HG02571 (cell line): ENCODE measurements at regions not wholly inside any gene's neighbourhood (a gene's known extent, or its start where the extent isn't known, plus 50 kb on each side); places are given as distances from the start of the nearest gene placed in this dataset.
"Not testable (repeated sequence)": the region's sequence is repeated elsewhere in the genome, so short reads cannot be mapped to it uniquely, and the experiment has no call there.

Experiments used
- ATAC-seq: cut with Tn5 transposase; IDR thresholded peaks from one replicate; pipeline ENCODE4 v1.9.1; 2021; ENCODE audit warnings: mild to moderate bottlenecking, moderate library complexity; ENCODE audit not compliant: unreplicated experiment

DNA sequence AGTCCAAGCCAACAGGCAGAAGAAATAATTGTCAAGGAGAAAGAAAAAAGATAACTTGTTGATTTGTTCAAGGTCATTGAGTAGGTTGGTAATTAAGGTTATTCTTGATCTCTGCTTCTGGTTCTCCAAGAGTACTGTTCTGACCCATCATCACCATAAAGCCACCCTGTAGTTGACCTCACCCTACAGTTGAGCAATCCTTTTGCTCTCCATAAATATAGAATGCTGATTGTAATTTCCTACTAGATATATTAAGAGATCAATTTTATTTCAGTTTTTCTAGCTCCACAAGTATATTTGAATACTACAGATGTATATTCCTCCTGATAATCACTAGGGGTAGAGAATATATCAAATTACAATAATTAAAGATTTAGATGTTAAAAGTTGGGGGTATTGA lies 350.5 kb upstream of the PDE3A start:
- no peak for ATAC-seq

DNA sequence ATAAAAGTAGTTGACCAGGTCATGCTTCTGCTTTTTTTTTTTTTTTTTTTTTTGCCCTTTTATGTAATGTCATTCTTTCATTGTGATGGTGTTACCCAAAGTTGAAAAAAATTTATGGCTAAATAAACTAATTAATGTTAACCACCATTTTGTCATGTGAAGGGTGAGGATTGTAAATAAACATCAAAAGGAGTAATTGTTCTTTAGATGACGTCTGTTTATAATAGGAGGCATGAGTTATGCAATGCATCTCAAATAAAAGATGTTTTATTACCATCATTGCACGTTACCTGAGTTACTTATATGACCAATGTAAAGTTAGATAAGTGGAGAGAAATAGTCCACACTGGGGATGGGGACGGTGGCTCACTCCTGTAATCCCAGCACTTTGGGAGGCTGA lies 349.9 kb upstream of the PDE3A start:
- no peak for ATAC-seq

DNA sequence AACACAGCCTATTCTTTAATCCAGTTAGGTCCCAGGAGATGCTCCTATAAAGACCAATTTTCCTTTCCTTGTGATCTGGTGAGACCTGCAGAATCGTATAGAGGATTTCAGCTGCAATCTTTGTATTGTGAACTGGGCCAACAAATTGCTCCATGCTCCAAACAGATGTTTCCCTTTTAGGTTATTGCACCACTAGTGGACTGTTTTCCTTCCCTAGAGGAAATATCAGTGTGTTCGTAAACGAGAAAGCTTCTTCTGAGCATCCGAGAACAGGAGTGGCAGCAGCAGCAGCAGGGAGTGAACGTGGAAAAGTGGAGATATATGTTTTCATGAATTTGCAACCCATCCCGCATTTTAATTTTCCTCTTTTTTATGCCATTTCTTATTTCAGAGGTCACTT lies 344.1 kb upstream of the PDE3A start:
- ATAC-seq, result no peak

DNA sequence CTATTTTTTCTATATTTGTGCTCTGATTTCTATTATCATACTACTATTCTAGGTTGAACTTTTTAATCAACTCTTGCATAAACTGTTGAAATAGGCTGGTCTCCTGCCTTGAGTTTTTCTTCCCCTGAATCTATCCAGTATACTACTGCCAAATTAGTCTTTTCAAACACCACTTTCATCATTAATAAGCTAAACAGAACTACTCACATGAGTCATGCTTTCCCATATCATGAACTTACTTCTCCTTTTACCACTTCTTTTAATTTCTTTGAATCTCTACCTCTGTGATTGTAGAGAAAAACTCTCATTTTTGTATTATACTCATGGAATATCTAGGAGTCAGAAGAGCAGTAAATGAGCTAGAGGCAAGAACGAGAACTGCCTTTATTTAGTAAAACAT lies 340.3 kb upstream of the PDE3A start:
- ATAC-seq, result no peak

DNA sequence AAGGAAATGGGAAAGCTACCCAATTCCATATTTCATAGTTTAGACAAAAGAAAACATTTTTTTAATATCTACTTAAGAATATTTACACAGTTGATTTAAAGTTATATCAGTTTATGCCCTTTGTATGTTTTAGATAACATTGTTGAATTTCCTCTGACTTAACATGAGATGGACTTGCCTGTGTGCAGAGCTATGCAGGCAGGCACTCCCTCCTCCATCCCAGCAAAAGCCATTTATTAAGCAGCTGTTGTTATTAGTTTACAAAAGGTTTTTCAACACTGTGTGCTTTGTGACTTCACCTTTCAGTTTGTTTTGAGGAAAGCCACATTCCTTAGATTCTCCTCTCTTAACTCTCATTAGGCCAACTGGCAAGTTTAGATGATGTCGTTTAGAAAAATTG lies 337.5 kb upstream of the PDE3A start:
- ATAC-seq, result no peak

DNA sequence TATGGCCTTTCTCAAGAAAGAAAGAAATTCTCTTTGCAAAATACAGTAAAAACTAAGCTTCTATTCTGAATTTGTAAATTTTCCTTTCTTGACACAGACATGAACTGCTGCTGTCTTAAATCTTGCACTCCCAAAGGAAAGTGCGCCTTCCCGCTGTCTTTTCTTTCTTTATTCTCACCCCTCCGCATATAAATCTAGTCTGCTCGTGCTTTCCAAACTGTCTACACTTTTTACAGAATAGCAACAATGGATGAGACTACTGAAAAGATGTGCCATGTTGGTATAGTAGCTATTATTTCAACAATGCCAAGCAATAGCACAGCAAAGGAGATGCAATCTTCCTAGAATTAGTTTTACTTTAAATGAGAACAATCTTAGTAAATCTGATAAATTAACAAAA lies 328.8 kb upstream of the PDE3A start:
- ATAC-seq, result no peak

DNA sequence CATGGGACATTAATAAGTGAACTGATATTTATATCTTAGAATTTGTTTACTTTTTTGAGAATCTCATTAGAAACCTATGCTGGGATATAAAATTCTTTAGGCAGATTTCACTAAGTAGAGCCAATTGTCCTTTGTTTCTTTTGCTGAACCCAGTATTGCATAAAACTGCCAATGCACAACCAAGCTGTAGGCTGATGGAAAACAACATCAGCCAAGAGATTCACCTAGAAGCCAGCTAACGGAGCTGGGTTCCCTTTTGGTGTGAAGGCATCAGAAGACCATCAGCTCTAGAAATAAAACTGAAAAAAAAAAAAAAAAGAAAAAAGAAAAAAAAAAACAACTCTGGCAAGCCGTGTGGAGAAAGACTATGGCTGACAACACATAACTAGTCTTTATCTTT lies 328.2 kb upstream of the PDE3A start:
- ATAC-seq, result no peak

DNA sequence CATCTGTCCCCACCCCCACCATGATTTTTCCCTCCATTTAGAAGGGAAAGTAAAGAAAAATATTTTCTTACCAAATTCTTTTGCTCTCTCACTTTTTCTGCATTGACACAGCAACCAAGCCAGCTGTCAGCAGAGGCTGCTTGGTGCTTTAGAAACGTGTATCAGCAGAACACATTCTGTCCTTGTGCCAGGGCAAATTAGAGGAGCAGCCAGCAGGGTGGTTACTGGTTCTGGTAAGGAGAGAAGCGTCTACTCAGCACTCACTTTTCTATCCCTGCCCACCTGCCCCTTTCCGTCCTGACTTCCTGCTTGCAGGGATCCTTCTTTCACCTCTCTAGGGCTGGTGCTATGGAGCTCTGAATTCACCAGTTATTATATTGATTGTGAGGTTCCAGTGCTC lies 327.5 kb upstream of the PDE3A start:
- no peak for ATAC-seq

DNA sequence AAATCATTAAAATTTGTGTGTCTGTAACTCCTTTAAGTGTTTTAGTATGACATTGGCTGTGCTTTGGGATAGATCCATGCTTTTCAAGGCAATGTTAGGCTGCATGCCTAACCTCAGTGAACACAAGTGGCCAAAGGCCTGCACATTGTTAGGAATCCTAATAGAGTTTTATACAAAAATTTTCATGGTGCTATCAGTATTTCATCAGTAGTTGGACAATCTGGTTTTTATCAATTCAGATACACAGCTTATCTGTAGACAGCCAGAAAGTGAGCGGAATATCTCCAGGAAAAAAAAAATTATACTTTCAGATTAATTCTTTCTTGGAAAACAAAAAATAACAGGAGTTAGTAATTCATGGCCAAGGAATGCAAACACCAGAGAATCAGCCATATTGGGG lies 324.0 kb upstream of the PDE3A start:
- no peak for ATAC-seq

DNA sequence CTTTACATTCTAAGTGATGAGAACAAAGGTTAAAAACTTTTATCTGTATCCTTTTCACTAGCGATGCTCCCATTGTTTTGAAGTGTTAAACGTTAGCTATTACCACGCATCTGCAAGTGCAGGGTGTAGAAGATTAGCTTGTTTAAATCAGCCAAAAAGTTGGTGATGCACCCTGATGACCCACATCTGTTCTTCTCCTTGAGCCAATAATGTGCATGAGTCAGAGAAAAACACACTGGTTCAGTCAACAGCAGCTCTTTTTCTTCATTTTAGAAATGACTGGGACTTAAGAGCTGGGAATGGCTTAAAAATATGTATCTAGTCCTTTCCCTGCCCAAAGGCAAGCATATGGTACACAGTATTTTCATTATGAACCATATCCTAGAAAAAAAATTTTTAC lies 323.5 kb upstream of the PDE3A start:
- ATAC-seq, result no peak

DNA sequence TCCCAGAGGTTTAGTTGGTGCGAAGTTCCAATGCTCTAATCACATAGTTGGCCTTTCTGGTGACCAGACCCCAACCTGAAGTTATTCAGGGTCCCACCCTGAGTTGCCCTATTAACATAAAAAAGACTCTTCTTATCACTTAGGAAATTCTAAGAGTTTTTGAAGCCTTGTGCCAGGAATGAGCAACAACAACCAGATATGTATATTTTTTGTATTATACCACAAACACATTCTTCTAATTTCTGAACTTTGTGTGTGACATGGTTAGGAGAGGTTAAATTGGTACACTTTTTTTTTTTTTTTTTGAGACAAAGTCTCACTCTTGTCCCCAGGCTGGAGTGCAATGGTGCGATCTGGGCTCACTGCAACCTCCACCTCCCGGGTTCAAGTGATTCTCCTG lies 320.4 kb upstream of the PDE3A start:
- no peak for ATAC-seq

DNA sequence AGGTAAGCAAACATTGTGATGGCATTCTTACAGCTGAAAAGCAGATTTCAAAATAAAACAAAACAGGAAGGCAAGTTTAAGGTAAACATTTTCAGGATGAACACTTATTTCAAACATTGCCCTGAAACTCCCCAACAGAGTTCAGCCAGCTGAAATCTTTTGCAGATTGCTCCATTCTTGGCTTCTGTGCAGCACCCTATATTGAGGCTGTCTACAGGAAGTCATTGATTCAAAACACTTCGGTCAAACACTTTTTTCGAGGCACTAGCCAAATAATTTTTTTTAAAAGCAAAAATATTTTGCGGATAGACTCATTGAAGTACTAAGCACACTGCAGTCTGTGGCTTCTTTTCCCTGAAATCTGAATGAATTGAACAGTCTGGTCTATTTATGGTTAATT lies 318.1 kb upstream of the PDE3A start:
- no peak for ATAC-seq

DNA sequence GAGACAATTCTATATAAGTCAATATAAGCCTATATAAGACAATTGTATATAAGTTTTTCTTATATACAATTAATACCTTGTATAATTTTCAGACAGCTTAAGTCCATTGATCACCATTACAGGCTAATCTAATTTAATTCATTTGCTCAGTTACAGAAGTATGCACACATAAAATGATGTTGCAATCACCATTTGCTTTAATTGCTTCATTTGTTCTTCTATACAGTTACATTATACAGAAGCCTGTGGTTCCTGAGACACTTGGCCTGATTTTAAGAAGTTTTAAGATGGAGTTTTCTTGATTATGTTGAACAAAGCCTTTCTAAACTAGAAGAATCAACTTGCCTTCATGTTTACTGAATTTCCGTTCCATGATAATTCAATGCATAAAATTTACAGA lies 314.6 kb upstream of the PDE3A start:
- ATAC-seq, result no peak

DNA sequence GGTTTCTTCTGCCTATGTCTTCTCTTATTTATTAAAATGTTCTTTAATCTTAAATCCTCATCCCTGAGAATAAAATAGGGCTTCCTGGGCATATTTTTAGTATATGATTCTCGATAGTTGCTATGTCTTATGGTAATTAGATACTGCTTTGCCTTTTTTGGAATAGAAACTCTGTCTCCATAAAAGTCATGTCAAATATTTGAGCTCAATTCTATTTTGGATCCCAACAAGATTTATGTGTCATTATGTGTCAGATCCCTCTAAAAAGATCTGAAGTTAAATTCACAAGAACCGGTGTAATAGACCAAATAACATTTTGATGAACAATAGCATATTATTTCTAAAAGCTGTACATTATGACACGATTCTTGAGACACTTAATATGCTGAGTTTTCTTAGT lies 312.5 kb upstream of the PDE3A start:
- no peak for ATAC-seq

DNA sequence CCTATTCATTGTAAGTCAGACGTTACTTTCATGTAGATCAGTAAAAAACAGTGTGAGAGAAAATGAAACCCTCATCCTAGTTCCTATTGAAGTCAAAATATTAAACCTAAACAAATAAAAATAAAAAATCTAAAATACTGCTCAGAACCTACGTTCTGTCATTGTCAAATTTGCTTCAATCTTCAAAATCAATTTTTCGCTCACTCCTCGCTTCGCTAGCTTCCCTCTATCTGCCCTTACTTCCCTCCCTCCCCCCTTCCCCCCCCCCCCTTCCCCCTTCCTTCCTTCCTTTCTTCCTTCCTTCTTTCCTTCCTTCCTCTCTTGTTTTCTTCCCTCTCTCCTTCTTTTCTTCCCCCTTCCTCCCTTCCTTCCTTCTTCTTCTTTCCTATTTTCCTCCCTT lies 310.9 kb upstream of the PDE3A start:
- ATAC-seq, result no peak

DNA sequence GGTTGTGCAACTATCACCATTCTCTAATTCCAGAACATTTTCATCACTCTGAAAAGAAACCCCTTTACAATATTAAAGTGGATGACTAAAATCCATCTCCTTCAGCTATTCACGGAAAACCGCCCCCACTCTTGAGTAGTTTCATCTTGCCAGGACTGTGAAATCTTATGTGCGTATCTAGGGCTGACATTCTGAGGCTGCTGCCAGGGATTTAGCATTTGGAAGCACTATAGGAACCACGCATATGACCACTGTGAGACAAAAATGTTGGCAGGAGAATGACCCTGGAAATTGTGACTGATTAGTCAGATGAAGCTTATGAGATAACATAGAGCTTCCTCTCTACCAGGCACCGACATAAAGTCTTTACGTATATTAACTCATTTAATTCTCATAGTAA lies 305.2 kb upstream of the PDE3A start:
- no peak for ATAC-seq

DNA sequence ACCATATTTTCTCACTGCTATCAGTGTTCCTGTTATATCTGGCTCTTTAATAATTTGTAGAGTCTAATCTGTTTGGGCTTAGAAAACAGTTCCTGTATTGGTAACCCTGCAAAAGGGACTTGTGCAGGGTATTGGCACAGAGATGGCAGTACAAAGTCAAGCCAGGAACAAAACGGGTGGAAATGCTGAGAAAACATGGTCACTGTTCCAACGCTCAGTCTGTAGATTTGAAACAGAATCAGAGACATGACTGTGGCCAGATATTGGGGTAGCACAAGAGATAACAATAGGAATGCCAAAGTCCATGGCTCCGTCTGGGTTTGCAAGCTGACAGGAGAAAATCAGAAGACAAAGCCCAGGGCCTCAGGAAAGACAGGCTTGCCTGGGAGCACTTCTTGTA lies 290.7 kb upstream of the PDE3A start:
- no peak for ATAC-seq

DNA sequence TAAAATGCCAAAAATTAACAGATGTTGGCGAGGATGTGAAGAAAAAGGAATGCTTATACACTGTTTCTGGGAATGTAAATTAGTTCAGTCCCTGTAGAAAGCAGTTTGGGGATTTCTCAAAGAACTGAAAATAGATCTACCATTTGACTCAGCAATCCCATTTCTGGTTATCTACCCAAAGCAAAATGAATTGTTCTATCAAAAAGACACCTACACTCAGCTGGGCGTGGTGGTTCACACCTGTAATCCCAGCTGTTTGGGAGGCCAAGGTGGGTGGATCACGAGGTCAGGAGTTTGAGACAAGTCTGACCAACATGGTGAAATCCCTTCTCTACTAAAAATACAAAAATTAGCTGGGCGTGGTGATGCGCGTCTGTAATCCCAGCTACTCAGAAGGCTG lies 279.3 kb upstream of the PDE3A start:
- ATAC-seq, result no peak

DNA sequence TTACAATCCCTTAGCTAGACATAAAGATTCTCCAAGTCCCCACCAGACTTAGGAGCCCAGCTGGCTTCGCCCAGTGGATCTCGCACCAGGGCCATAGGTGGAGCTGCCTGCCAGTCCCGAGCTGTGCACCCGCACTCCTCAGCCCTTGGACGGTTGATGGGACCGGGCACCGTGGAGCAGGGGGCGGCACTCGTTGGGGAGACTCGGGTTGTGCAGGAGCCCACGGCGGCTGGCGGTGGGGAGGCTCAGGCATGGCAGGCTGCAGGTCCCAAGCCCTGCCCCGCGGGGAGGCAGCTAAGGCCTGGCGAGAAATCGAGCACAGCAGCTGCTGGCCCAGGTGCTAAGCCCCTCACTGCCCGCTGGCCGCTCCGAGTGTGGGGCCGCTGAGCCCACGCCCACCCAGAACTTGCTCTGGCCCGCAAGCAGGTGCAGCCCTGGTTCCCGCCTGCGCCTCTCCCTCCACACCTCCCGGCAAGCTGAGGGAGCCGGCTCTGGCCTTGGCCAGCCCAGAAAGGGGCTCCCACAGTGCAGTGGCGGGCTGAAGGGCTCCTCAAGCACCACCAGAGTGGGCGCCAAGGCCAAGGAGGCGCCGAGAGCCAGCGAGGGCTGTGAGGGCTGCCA lies 275.0 kb upstream of the PDE3A start:
- ATAC-seq, result not testable (repeated sequence)

DNA sequence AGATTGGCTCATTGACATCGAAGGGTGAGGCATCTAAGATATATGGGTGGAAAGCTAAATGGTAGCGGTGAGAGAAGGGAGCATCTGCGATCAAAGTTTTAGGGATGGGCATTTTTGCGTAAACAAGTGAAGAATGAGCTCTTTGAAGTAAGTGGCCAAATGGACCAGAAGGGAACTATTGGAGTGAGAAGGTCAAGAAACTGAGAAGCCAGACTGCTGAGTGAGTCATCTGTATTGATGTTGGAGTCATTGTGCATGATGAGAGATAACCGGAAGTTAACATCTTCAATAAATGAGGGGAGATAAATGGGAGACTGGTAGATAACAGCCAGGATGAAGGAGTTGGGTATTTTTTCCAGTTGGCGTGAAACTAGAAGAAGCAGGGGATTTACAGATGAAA lies 271.9 kb upstream of the PDE3A start:
- no peak for ATAC-seq

DNA sequence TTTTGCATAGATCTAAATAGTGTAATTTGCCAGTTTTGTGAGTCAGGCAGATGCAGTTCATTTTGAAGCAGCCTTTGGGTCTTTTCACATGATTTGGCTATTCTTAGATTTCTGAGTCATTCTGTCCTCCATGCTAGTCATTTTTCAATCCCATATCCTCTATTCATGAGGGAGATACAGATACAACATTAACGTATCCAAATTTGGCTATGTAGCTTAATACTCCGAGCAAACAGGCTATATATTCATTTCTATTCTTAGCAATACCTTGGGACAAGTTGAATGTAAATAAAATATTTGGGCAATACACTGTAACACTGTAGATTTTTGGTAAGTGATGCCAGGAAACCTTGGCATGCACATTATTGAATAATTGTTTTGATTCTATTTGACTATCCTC lies 270.7 kb upstream of the PDE3A start:
- no peak for ATAC-seq

DNA sequence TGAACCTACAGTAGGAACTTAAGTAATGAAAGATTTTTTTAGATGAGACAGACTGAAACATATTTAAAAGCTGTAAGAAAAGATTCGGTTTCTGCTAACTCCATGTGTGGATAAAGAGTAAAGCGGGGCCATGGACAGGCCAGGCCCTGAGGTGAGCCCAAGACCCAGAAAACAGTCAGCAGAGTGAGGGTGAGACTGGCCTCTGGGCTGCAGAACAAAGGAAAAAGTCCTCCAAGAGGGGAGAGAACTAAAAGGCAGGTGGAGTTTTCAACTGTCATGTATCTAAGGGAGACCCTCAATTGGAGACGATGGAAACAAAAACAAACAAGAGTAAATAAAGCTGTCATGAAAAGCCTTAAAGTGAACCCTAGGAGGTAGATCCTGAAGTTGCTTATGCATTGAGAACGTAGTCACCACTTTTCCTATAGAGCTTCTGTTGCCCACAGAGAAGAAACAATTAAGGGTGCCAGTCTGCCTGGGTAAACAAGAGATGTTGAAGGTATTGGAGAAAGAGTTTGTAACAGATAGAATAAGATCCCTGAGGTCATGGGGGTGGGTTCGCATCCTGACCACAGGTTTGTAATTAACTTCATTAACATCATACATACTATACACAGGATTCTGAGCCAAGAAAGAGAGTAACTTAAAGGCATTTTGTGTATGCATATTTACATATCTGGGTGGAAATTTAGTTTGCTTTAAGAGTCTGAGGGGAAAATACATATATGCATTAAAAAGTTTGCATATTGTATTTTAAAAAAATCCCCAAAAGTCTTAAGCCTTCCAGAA lies 268.7 kb upstream of the PDE3A start:
- ATAC-seq, result no peak

DNA sequence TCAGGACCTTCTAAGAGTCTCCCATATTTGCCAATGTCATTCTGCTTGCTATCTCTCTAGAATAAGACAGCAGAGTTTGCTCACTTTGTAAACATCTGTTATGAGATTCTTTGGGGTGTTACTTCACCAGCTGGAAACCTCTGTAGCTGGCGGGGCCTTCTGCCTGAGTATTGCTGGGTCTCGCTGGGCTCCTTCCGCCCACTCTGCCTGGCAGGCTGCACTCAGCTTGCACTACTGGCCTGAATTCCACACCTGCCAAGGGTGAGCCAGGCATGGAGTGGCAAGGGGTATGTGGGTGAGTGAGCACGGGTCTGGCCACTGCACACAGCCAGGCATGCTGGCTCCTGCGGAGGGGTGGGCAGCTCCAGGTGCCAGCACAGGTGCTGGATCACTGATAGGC lies 267.3 kb upstream of the PDE3A start:
- no peak for ATAC-seq
